GM23338 (cell line): ENCODE measurements at regions not wholly inside any gene's neighbourhood (a gene's known extent, or its start where the extent isn't known, plus 50 kb on each side); places are given as distances from the start of the nearest gene placed in this dataset.

Source experiments
- ATAC-seq: fragments of 200-7000 bp; cut with Tn5 transposase; 3 replicates; pipeline ENCODE4 v1.9.1; 2020
- DNase-seq: peaks from one replicate; pipeline ENCODE4 v3.0.0-alpha.2; 2015; ENCODE audit warnings: low spot score
- H2AFZ ChIP-seq: fragments of 200-600 bp; sonication (generic); 2 replicates; pipeline ENCODE4 v1.8.0; 2016; ENCODE audit warnings: antibody characterized with exemption, mild to moderate bottlenecking, moderate library complexity
- H3F3A ChIP-seq: fragments of 200-600 bp; sonication (generic); replicated peaks from 2 replicates; pipeline ENCODE4 v1.8.0; 2017; ENCODE audit warnings: antibody characterized with exemption, mixed run types, low read depth
- H3K27ac ChIP-seq: fragments of 200-600 bp; sonication (generic); 2 replicates; pipeline ENCODE4 v1.6.1; 2016; ENCODE audit warnings: low read depth
- H3K27me3 ChIP-seq: fragments of 200-600 bp; sonication (generic); 2 replicates; pipeline ENCODE4 v1.8.0; 2016; ENCODE audit warnings: mild to moderate bottlenecking, mixed run types, moderate library complexity; ENCODE audit not compliant: insufficient read depth
- H3K36me3 ChIP-seq: fragments of 200-600 bp; sonication (generic); 2 replicates; pipeline ENCODE4 v1.8.0; 2016; ENCODE audit warnings: mild to moderate bottlenecking; ENCODE audit not compliant: insufficient read depth
- H3K4me1 ChIP-seq: fragments of 200-600 bp; sonication (generic); 2 replicates; pipeline ENCODE4 v1.8.0; 2016; ENCODE audit warnings: mild to moderate bottlenecking, moderate library complexity; ENCODE audit not compliant: insufficient read depth
- H3K4me2 ChIP-seq: fragments of 200-600 bp; sonication (generic); 2 replicates; pipeline ENCODE4 v1.7.1; 2017; ENCODE audit warnings: mixed run types
- H3K4me3 ChIP-seq: fragments of 200-600 bp; sonication (generic); 2 replicates; pipeline ENCODE4 v1.6.1; 2016; ENCODE audit warnings: mixed run types
- H3K79me2 ChIP-seq: fragments of 200-600 bp; sonication (generic); replicated peaks from 2 replicates; pipeline ENCODE4 v1.8.0; 2017; ENCODE audit warnings: mild to moderate bottlenecking; ENCODE audit not compliant: insufficient read depth
- H3K9me2 ChIP-seq: fragments of 200-600 bp; sonication (generic); 2 replicates; pipeline ENCODE4 v1.8.0; 2017; ENCODE audit not compliant: insufficient read depth
- H4K20me1 ChIP-seq: fragments of 200-600 bp; sonication (generic); replicated peaks from 2 replicates; pipeline ENCODE4 v1.8.0; 2017; ENCODE audit warnings: mild to moderate bottlenecking; ENCODE audit not compliant: insufficient read depth
- H3K27ac Mint-ChIP-seq: 2 replicates; pipeline ENCODE4 v1.8.0; 2020; ENCODE audit warnings: inconsistent platforms, mild to moderate bottlenecking, moderate library complexity, mixed read lengths
- H3K27me3 Mint-ChIP-seq: 3 replicates; pipeline ENCODE4 v1.8.0; 2022; ENCODE audit warnings: low read depth, mild to moderate bottlenecking, moderate library complexity, mixed read lengths, inconsistent platforms; ENCODE audit not compliant: insufficient read depth, poor library complexity
- H3K36me3 Mint-ChIP-seq: 3 replicates; pipeline ENCODE4 v1.8.0; 2021; ENCODE audit warnings: low read depth, mild to moderate bottlenecking, inconsistent platforms, moderate library complexity, mixed read lengths
- H3K4me1 Mint-ChIP-seq: 3 replicates; pipeline ENCODE4 v1.8.0; 2020; ENCODE audit warnings: mild to moderate bottlenecking, inconsistent platforms, mixed read lengths
- H3K4me3 Mint-ChIP-seq: 3 replicates; pipeline ENCODE4 v1.8.0; 2021; ENCODE audit warnings: moderate library complexity, mild to moderate bottlenecking, inconsistent platforms, mixed read lengths
- H3K9me3 Mint-ChIP-seq: 3 replicates; pipeline ENCODE4 v1.8.0; 2020; ENCODE audit warnings: moderate library complexity, mild to moderate bottlenecking, inconsistent platforms, mixed read lengths
- CREB1 ChIP-seq: fragments of 250-450 bp; sonication (Bioruptor Pico); IDR thresholded peaks from 2 replicates; pipeline ENCODE4 v1.5.0; 2020; ENCODE audit warnings: low read depth, mild to moderate bottlenecking, moderate library complexity
- CTCF ChIP-seq, 2 experiments: fragments of 200-600 bp in 1 of 2; sonication (generic) in 1 of 2; conservative IDR thresholded peaks; 2 replicates each; pipeline versions ENCODE4 v1.5.1 to v1.6.1; 2016 to 2017; ENCODE audit warnings: antibody characterized with exemption in 2 of 2, low read depth in 2 of 2, mild to moderate bottlenecking in 2 of 2, moderate library complexity in 1 of 2
- ETS1 ChIP-seq: IDR thresholded peaks from 2 replicates; pipeline ENCODE4 v1.6.1; 2016; ENCODE audit warnings: antibody characterized with exemption
- EZH2 ChIP-seq: fragments of 200-600 bp; sonication (generic); IDR thresholded peaks from one replicate; pipeline ENCODE4 v1.8.0; 2017; ENCODE audit warnings: antibody characterized with exemption, mild to moderate bottlenecking, low read depth; ENCODE audit not compliant: unreplicated experiment
- EZH2phosphoT487 ChIP-seq: fragments of 200-600 bp; sonication (generic); IDR thresholded peaks from one replicate; pipeline ENCODE4 v1.8.1; 2018; ENCODE audit warnings: antibody characterized with exemption; ENCODE audit not compliant: unreplicated experiment
- JUNB ChIP-seq: IDR thresholded peaks from one replicate; pipeline ENCODE4 v1.6.1; 2016; ENCODE audit warnings: antibody characterized with exemption; ENCODE audit not compliant: unreplicated experiment
- NANOG ChIP-seq: IDR thresholded peaks from 2 replicates; pipeline ENCODE4 v1.6.1; 2016; ENCODE audit warnings: antibody characterized with exemption, borderline replicate concordance
- POLR2AphosphoS5 ChIP-seq: IDR thresholded peaks from 2 replicates; pipeline ENCODE4 v1.6.1; 2016; ENCODE audit warnings: antibody characterized with exemption, low read depth
- STAT1 ChIP-seq: IDR thresholded peaks from one replicate; pipeline ENCODE4 v1.6.1; 2016; ENCODE audit warnings: antibody characterized with exemption; ENCODE audit not compliant: unreplicated experiment
- ZNF331 ChIP-seq: fragments of 250-450 bp; sonication (Bioruptor Pico); IDR thresholded peaks from 2 replicates; pipeline ENCODE4 v1.5.0; 2020; ENCODE audit warnings: low read depth, mild to moderate bottlenecking, moderate library complexity
- ZNF462 ChIP-seq: fragments of 250-450 bp; sonication (Bioruptor Pico); IDR thresholded peaks from 2 replicates; pipeline ENCODE4 v1.5.0; 2020; ENCODE audit warnings: mild to moderate bottlenecking, moderate library complexity

GRCh38 chr22:27588915-27589314 lies 212.6 kb downstream of the MN1 start (continued):
- no peak for TF ChIP-seq CTCF (conservative IDR thresholded peaks at IDR 0.05; ENCODE audit: low read depth in 2 of 2)
- no peak for TF ChIP-seq CREB1 (CRISPR knock-in tag)
- no peak for TF ChIP-seq ETS1
- TF ChIP-seq EZH2phosphoT487: no peak
- no peak for TF ChIP-seq JUNB
- no peak for TF ChIP-seq ZNF331 (CRISPR knock-in tag)
- TF ChIP-seq STAT1: no peak
- TF ChIP-seq EZH2: no peak

GRCh38 chr22:27591060-27591459 lies 210.5 kb downstream of the MN1 start:
- Histone ChIP-seq H3K4me2 (no peak overlapping the region), H3K27ac (no peak overlapping the region), H3K4me1 (no peaks in the 10 kb centered on the region), H3K36me3 (no peaks in the 10 kb centered on the region), H4K20me1 (no peaks in the 10 kb centered on the region), H3K9me2 (peaks cover 2% of the 10 kb centered on the region; the same call in 1 of the 2 replicates), H3K27me3 (no peaks in the 10 kb centered on the region), H2AFZ (no peak overlapping the region), H3K4me3 (no peak overlapping the region), H3F3A (no peaks in the 10 kb centered on the region), H3K79me2 (no peaks in the 10 kb centered on the region)
- Mint-ChIP-seq H3K27ac (no peak overlapping the region), H3K4me1 (no peaks in the 10 kb centered on the region), H3K9me3 (no peaks in the 10 kb centered on the region; the same call in 2 of the 3 replicates), H3K36me3 (no peaks in the 10 kb centered on the region), H3K4me3 (no peak overlapping the region), H3K27me3 (peaks cover 6% of the 10 kb centered on the region)
- ATAC-seq (no peak), DNase-seq (no peak)
- TF ChIP-seq NANOG (no peak), POLR2AphosphoS5 (no peak), STAT1 (no peak), EZH2phosphoT487 (no peak), ZNF462 (no peak), JUNB (no peak), CTCF (conservative IDR thresholded peaks at IDR 0.05; ENCODE audit: low read depth in 2 of 2) (no peak), EZH2 (no peak), CREB1 (CRISPR knock-in tag) (no peak), ZNF331 (CRISPR knock-in tag) (no peak)
